ENCODE measurements at regions not wholly inside any gene's neighbourhood (a gene's known extent, or its start where the extent isn't known, plus 50 kb on each side); places are given as distances from the start of the nearest gene placed in this dataset.

- TF ChIP-seq SUZ12 (IDR thresholded peaks at IDR 0.05; ENCODE audit: extremely low read depth, insufficient read depth, insufficient read length) (no peak), ZNF274 (IDR thresholded peaks at IDR 0.05; ENCODE audit: low read depth, low read length) (no peak), YY1 (IDR thresholded peaks at IDR 0.05; ENCODE audit: insufficient read depth, insufficient read length) (no peak)
These were observed 119.0 kb downstream of the SUCNR1 start for GRCh38 chr3:151992326-151993041.

Data from NT2/D1 (cell line).